ENCODE measurements at regions not wholly inside any gene's neighbourhood (a gene's known extent, or its start where the extent isn't known, plus 50 kb on each side); places are given as distances from the start of the nearest gene placed in this dataset.
"Not testable (repeated sequence)": the region's sequence is repeated elsewhere in the genome, so short reads cannot be mapped to it uniquely, and the experiment has no call there.

- intact Hi-C loops (cut with micrococcal nuclease; ENCODE audit: unreplicated experiment) = no loop called here
- BruUV-seq (replicated peaks) = no TSS peak
- H3K9me3 ChIP-seq (ENCODE audit: low read depth, low read length, poor library complexity, severe bottlenecking) = no peaks in the 10 kb centered on the region
- no peaks in the 10 kb centered on the region for H3K36me3 ChIP-seq (ENCODE audit: insufficient read depth, low read length, poor library complexity, severe bottlenecking)
- ChIA-PET POLR2A (ENCODE audit: low non-redundant PET) (no interaction called here), CTCF (no interaction called here)
- H3K27me3 ChIP-seq (replicated peaks; ENCODE audit: insufficient read depth, low read depth, low read length, poor library complexity) = no peaks in the 10 kb centered on the region
- no peak for TF ChIP-seq CTCF (conservative IDR thresholded peaks at IDR 0.05; ENCODE audit: low read depth, low read length)
- no peaks in the 10 kb centered on the region for H3K4me1 ChIP-seq (ENCODE audit: insufficient read depth, low read length, poor library complexity, severe bottlenecking)
- no peak for DNase-seq (ENCODE audit: low spot score)
- H3K27ac ChIP-seq (ENCODE audit: low read depth, low read length, poor library complexity, severe bottlenecking) = no peak overlapping the region
- no peak overlapping the region for H3K4me3 ChIP-seq (ENCODE audit: low read depth, low read length, poor library complexity, severe bottlenecking)
These were observed 84.5 kb upstream of the TOX2 start for GRCh38 chr20:43829951-43830690.

- no peak for DNase-seq (ENCODE audit: low spot score)
- Histone ChIP-seq H3K36me3 (ENCODE audit: insufficient read depth, low read length, poor library complexity, severe bottlenecking) (no peaks in the 10 kb centered on the region), H3K27me3 (replicated peaks; ENCODE audit: insufficient read depth, low read depth, low read length, poor library complexity) (no peaks in the 10 kb centered on the region), H3K27ac (ENCODE audit: low read depth, low read length, poor library complexity, severe bottlenecking) (no peak overlapping the region), H3K9me3 (ENCODE audit: low read depth, low read length, poor library complexity, severe bottlenecking) (no peaks in the 10 kb centered on the region), H3K4me3 (ENCODE audit: low read depth, low read length, poor library complexity, severe bottlenecking) (no peak overlapping the region), H3K4me1 (ENCODE audit: insufficient read depth, low read length, poor library complexity, severe bottlenecking) (no peaks in the 10 kb centered on the region)
- intact Hi-C loops (cut with micrococcal nuclease; ENCODE audit: unreplicated experiment) = no loop called here
- POLR2A ChIA-PET (ENCODE audit: low non-redundant PET) = no interaction called here
- TF ChIP-seq CTCF (conservative IDR thresholded peaks at IDR 0.05; ENCODE audit: low read depth, low read length) (no peak), EZH2 (IDR thresholded peaks at IDR 0.05; ENCODE audit: borderline replicate concordance, low read depth, low read length, poor library complexity, severe bottlenecking) (no peak)
- no TSS peak for BruUV-seq (replicated peaks)
- CTCF ChIA-PET = no interaction called here
These were observed 86.6 kb upstream of the TOX2 start for GRCh38 chr20:43827940-43828562.

- H3K27me3 ChIP-seq (replicated peaks; ENCODE audit: insufficient read depth, low read depth, low read length, poor library complexity); H3K9me3 ChIP-seq (ENCODE audit: low read depth, low read length, poor library complexity, severe bottlenecking); H3K36me3 ChIP-seq (ENCODE audit: insufficient read depth, low read length, poor library complexity, severe bottlenecking); POLR2A ChIA-PET (ENCODE audit: low non-redundant PET); DNase-seq (ENCODE audit: low spot score); CTCF ChIA-PET; H3K4me3 ChIP-seq (ENCODE audit: low read depth, low read length, poor library complexity, severe bottlenecking); H3K27ac ChIP-seq (ENCODE audit: low read depth, low read length, poor library complexity, severe bottlenecking); BruUV-seq (replicated peaks); H3K4me1 ChIP-seq (ENCODE audit: insufficient read depth, low read length, poor library complexity, severe bottlenecking); intact Hi-C loops (cut with micrococcal nuclease; ENCODE audit: unreplicated experiment): not testable (repeated sequence)
These were observed 87.7 kb upstream of the TOX2 start for GRCh38 chr20:43826943-43827342.

- no peaks in the 10 kb centered on the region for H3K9me3 ChIP-seq (ENCODE audit: low read depth, low read length, poor library complexity, severe bottlenecking)
- no TSS peak for BruUV-seq (replicated peaks)
- no peak for DNase-seq (ENCODE audit: low spot score)
- intact Hi-C loops (cut with micrococcal nuclease; ENCODE audit: unreplicated experiment) = no loop called here
- H3K27me3 ChIP-seq (replicated peaks; ENCODE audit: insufficient read depth, low read depth, low read length, poor library complexity) = no peaks in the 10 kb centered on the region
- no peaks in the 10 kb centered on the region for H3K4me1 ChIP-seq (ENCODE audit: insufficient read depth, low read length, poor library complexity, severe bottlenecking)
- no peak overlapping the region for H3K4me3 ChIP-seq (ENCODE audit: low read depth, low read length, poor library complexity, severe bottlenecking)
- TF ChIP-seq CTCF (conservative IDR thresholded peaks at IDR 0.05; ENCODE audit: low read depth, low read length) (no peak), EZH2 (IDR thresholded peaks at IDR 0.05; ENCODE audit: borderline replicate concordance, low read depth, low read length, poor library complexity, severe bottlenecking) (no peak)
- ChIA-PET CTCF (no interaction called here), POLR2A (ENCODE audit: low non-redundant PET) (no interaction called here)
- no peaks in the 10 kb centered on the region for H3K36me3 ChIP-seq (ENCODE audit: insufficient read depth, low read length, poor library complexity, severe bottlenecking)
- no peak overlapping the region for H3K27ac ChIP-seq (ENCODE audit: low read depth, low read length, poor library complexity, severe bottlenecking)
These were observed 89.1 kb upstream of the TOX2 start for GRCh38 chr20:43825581-43825980.
